ENCODE measurements at regions not wholly inside any gene's neighbourhood (a gene's known extent, or its start where the extent isn't known, plus 50 kb on each side); places are given as distances from the start of the nearest gene placed in this dataset.

DNA sequence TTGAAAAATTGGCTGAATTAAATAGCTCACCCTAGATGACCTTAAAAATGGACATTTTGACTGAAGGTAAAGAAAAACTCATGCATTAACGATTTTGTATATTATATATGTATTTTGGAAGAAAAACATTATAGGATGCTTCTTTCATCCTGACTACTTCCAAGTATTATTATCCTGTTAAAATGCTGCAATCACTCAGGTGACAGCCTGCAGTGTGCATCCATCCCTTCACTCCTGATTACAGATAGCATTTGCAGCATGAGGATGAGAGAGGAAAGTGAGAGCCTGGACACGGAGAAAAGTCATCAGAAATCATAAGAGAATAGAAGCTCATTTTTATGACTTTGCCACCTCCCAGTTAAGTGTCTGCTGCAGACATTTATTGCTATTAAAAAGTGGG lies 1055.6 kb downstream of the PCDH17 start:
- TF ChIP-seq, protein P1, sequence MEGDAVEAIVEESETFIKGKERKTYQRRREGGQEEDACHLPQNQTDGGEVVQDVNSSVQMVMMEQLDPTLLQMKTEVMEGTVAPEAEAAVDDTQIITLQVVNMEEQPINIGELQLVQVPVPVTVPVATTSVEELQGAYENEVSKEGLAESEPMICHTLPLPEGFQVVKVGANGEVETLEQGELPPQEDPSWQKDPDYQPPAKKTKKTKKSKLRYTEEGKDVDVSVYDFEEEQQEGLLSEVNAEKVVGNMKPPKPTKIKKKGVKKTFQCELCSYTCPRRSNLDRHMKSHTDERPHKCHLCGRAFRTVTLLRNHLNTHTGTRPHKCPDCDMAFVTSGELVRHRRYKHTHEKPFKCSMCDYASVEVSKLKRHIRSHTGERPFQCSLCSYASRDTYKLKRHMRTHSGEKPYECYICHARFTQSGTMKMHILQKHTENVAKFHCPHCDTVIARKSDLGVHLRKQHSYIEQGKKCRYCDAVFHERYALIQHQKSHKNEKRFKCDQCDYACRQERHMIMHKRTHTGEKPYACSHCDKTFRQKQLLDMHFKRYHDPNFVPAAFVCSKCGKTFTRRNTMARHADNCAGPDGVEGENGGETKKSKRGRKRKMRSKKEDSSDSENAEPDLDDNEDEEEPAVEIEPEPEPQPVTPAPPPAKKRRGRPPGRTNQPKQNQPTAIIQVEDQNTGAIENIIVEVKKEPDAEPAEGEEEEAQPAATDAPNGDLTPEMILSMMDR (IDR thresholded peaks at IDR 0.05; ENCODE audit: low read length) = no peak
- TF ChIP-seq EZH2 (optimal IDR thresholded peaks at IDR 0.05; ENCODE audit: low read depth, low read length) = no peak
